Testis (tissue), 2 donors: ENCODE measurements at regions not wholly inside any gene's neighbourhood (a gene's known extent, or its start where the extent isn't known, plus 50 kb on each side); places are given as distances from the start of the nearest gene placed in this dataset.

Experiments
- DNase-seq: peaks from one replicate; pipeline ENCODE4 v3.0.0-alpha.2; 2019
- H3K27ac ChIP-seq, 2 donors: fragments of 200-600 bp; sonication (generic); one replicate each; pipeline ENCODE4 v1.5.1; 2019
- H3K27me3 ChIP-seq: fragments of 200-600 bp; sonication (generic); one replicate; pipeline ENCODE4 v1.5.1; 2019
- H3K36me3 ChIP-seq: fragments of 200-600 bp; sonication (generic); one replicate; pipeline ENCODE4 v1.5.1; 2017; ENCODE audit warnings: low read depth; ENCODE audit errors: missing control alignments
- H3K4me1 ChIP-seq: fragments of 200-600 bp; sonication (generic); one replicate; pipeline ENCODE4 v1.5.1; 2019
- H3K4me3 ChIP-seq, 2 donors: fragments of 200-600 bp; sonication (generic); one replicate each; pipeline ENCODE4 v1.5.1; 2017 to 2019
- H3K9me3 ChIP-seq: fragments of 200-600 bp; sonication (generic); one replicate; pipeline ENCODE4 v1.5.1; 2017
- POLR2A ChIP-seq: fragments of 450-650 bp; IDR thresholded peaks from one replicate; pipeline ENCODE4 v1.6.1; 2017; ENCODE audit warnings: antibody characterized with exemption, mild to moderate bottlenecking, moderate library complexity
- WGBS, 2 donors: methylation state at CpG; one replicate each; pipeline ENCODE4 v1.1.5; 2018; 5-methylcytosine and 5-hydroxymethylcytosine counted together
- intact Hi-C: fragments of 100-400 bp; cut with DNase I; formaldehyde crosslinking; loops from one replicate; pipeline ENCODE4 v1.15.1; 2023; ENCODE audit warnings: low total_unique reads
- TF ChIP-seq, protein P1 (sequence below), 3 experiments: fragments of 450-650 bp in 2 of 3; fragments of 200-600 bp in 1 of 3; sonication (generic) in 1 of 3; IDR thresholded peaks; one replicate each; pipeline ENCODE4 v1.5.1; 2016 to 2019; ENCODE audit warnings: antibody characterized with exemption in 3 of 3, mild to moderate bottlenecking in 2 of 3, moderate library complexity in 1 of 3

DNA sequence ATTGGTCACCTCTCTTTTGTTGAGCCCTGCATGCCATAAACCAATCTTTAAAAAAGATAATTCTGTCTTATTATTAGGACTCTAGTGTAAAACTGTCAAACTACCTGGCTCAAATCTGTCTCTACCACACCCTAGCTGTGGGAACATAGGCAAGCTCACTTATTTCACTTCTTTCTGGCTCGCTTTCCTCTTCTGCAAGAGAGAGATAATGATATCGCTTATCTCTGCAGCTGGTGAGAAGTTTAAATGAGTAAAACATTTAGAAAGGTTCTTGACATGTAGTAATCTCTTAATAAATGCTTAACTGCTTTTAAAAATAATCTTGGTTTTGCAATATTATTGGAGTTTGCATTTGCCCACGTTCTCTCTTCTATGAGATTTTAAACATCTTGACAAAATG lies 1109.2 kb downstream of the RAPGEF2 start:
- no peaks in the 10 kb centered on the region for H3K36me3 ChIP-seq
- H3K9me3 ChIP-seq, result no peaks in the 10 kb centered on the region
- intact Hi-C loops, result no loop called here
- no peak for DNase-seq
- H3K4me3 ChIP-seq, result no peak overlapping the region
- no peaks in the 10 kb centered on the region for H3K4me1 ChIP-seq
- no peaks in the 10 kb centered on the region for H3K27me3 ChIP-seq
- H3K27ac ChIP-seq, result no peak overlapping the region
- TF ChIP-seq, protein P1, sequence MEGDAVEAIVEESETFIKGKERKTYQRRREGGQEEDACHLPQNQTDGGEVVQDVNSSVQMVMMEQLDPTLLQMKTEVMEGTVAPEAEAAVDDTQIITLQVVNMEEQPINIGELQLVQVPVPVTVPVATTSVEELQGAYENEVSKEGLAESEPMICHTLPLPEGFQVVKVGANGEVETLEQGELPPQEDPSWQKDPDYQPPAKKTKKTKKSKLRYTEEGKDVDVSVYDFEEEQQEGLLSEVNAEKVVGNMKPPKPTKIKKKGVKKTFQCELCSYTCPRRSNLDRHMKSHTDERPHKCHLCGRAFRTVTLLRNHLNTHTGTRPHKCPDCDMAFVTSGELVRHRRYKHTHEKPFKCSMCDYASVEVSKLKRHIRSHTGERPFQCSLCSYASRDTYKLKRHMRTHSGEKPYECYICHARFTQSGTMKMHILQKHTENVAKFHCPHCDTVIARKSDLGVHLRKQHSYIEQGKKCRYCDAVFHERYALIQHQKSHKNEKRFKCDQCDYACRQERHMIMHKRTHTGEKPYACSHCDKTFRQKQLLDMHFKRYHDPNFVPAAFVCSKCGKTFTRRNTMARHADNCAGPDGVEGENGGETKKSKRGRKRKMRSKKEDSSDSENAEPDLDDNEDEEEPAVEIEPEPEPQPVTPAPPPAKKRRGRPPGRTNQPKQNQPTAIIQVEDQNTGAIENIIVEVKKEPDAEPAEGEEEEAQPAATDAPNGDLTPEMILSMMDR (IDR thresholded peaks at IDR 0.05), result no peak
- TF ChIP-seq POLR2A, result no peak
- 57 to 59% methylated on average over 3 of the region's 3 CpGs for WGBS, 2 donors

DNA sequence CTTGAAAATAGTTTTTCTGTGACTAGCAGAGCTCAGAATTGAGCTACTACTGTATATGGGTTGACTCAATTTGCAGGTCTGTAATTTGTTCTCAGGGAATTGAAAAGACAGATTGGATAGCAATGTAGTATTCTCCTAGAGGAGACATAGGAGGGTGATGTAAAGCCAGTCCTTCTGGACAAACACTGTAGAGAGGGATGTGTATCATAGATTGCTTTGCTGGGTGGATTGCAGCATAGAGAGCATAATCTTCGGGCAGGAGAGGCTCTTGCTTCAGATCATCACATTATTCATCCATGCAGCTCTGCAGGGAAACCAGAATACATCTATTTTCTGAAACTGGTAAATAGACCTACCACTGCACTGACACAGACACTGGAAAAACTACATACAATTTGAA lies 1110.5 kb downstream of the RAPGEF2 start:
- intact Hi-C loops, result no loop called here
- Histone ChIP-seq H3K27ac (no peak overlapping the region), H3K4me3 (no peak overlapping the region), H3K36me3 (no peaks in the 10 kb centered on the region), H3K4me1 (no peaks in the 10 kb centered on the region), H3K27me3 (no peaks in the 10 kb centered on the region), H3K9me3 (no peaks in the 10 kb centered on the region)
- TF ChIP-seq, protein P1 (IDR thresholded peaks at IDR 0.05), result no peak
- no peak for TF ChIP-seq POLR2A
- 11 to 38% methylated on average over 1 of the region's 1 CpG for WGBS, 2 donors
- DNase-seq, result no peak

DNA sequence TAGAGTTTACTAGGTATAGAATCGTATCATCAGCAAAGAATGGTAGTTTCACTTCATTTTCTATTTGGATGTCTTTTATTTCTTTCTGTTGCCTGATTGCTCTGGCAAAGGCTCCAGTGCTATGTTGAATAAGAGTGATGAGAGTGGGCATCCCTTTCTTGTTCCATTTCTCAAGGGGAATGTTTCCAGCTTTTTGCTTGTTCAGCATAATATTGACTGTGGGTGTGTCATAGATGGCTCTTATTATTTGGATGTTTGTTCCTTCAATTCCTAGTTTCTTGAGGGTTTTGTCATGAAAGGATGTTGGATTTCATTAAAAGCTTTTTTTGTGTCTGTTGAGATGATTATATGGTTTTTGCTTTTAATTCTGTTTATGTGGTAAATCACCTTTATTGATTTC lies 1114.5 kb downstream of the RAPGEF2 start:
- Histone ChIP-seq H3K36me3 (no peaks in the 10 kb centered on the region), H3K4me1 (no peaks in the 10 kb centered on the region), H3K9me3 (no peaks in the 10 kb centered on the region), H3K27ac (no peak overlapping the region), H3K27me3 (no peaks in the 10 kb centered on the region), H3K4me3 (no peak overlapping the region)
- intact Hi-C loops, result no loop called here
- no peak for DNase-seq
- no peak for TF ChIP-seq POLR2A
- TF ChIP-seq, protein P1 (IDR thresholded peaks at IDR 0.05), result no peak
- WGBS, 2 donors, result 88 to 100% methylated on average over 1 of the region's 1 CpG

DNA sequence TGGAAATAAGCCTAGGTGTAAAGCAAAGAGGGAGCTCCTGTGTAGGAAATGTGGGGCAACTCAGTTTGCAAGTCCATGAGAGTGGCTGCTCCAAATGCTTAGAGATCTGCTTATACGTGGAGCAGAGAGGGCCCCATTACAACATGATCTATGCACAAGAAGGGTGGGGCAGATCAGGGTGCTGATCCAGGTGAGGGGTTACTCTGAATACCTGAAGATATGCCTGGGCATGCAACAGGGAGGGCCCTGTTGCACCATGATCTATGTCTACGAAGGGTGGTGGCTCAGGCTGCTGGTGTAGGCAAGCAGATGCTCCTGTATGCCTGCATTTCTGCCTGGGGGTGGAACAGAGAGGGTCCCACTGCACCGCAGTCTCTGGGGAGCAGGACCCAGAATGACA lies 1121.2 kb downstream of the RAPGEF2 start:
- no peaks in the 10 kb centered on the region for H3K4me1 ChIP-seq
- no peak overlapping the region for H3K4me3 ChIP-seq
- no peak overlapping the region for H3K27ac ChIP-seq
- intact Hi-C loops, result no loop called here
- TF ChIP-seq POLR2A, result no peak
- TF ChIP-seq, protein P1 (IDR thresholded peaks at IDR 0.05), result no peak
- WGBS, 2 donors, result 93 to 95% methylated on average over 2 to 3 of the region's 3 CpGs
- H3K36me3 ChIP-seq, result no peaks in the 10 kb centered on the region
- H3K27me3 ChIP-seq, result no peaks in the 10 kb centered on the region
- H3K9me3 ChIP-seq, result no peaks in the 10 kb centered on the region
- DNase-seq, result no peak

DNA sequence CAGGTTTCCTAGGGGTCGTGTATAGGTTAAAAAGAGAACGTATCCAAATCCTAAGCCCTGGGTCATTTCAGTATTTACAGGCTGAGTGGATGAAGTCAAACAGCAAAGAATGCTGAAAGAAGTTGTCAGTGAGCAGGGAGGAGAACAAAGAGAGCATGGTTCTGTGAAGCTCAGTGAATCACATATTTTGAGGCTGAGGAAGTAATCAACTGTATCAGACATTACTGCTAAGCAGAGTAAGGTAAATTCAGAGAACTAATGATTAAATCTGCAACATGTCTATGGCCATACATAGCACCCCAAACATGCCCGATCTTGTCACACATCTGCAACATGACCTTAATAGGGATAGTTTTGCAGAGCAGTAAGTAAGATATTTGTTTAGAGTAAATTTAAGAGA lies 1130.3 kb downstream of the RAPGEF2 start:
- H3K36me3 ChIP-seq, result no peaks in the 10 kb centered on the region
- H3K4me3 ChIP-seq, result no peak overlapping the region
- H3K9me3 ChIP-seq, result no peaks in the 10 kb centered on the region
- WGBS, 2 donors, result 81 to 87% methylated on average over 3 of the region's 3 CpGs
- H3K27me3 ChIP-seq, result no peaks in the 10 kb centered on the region
- no peaks in the 10 kb centered on the region for H3K4me1 ChIP-seq
- H3K27ac ChIP-seq, result no peak overlapping the region
- intact Hi-C loops, result no loop called here
- no peak for DNase-seq
- TF ChIP-seq, protein P1 (IDR thresholded peaks at IDR 0.05), result no peak
- no peak for TF ChIP-seq POLR2A
